ENCODE measurements at regions not wholly inside any gene's neighbourhood (a gene's known extent, or its start where the extent isn't known, plus 50 kb on each side); places are given as distances from the start of the nearest gene placed in this dataset.

- no peak for DNase-seq
Observed at GRCh38 chr4:65983061-65983460, 312.8 kb upstream of the EPHA5 start.

DNA sequence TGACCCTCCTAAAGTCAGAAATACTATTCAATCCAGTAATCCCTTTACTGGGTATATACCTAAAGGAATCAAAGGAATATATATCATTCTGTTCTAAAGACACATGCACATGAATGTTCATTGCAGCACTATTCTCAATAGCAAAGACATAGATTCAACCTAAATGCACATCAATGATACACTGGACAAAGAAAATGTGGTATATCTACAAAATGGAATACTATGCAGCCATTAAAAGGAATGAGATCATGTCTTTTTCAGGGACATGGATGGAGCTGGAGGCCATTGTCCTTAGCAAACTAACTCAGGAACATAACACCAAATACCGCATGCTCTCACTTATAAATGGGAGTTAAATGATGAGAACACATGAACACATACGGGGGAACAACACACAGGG, 306.0 kb upstream of the EPHA5 start:
- no peak for DNase-seq

DNA sequence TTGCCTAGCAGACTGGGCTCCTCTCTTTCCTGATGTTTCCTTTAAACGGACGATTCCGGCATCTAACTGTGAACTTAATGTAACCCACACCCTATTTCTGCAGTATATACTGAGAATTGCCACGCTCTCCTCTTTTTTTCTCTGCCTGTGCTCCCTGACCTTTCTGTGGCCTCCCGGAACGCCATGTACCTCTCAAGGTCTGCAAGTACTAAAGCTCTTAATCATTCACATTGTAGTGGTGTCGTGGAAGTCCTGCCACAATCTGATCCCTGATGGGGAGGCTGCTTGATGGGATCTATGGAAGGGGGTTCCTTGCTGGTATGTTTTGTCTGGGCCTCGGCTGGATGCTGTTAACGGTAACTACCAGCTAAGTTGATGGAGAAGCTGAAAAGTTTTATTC, 302.9 kb upstream of the EPHA5 start:
- no peak for DNase-seq

- no peak for DNase-seq
Observed at GRCh38 chr4:65971686-65972085, 301.4 kb upstream of the EPHA5 start.

DNA sequence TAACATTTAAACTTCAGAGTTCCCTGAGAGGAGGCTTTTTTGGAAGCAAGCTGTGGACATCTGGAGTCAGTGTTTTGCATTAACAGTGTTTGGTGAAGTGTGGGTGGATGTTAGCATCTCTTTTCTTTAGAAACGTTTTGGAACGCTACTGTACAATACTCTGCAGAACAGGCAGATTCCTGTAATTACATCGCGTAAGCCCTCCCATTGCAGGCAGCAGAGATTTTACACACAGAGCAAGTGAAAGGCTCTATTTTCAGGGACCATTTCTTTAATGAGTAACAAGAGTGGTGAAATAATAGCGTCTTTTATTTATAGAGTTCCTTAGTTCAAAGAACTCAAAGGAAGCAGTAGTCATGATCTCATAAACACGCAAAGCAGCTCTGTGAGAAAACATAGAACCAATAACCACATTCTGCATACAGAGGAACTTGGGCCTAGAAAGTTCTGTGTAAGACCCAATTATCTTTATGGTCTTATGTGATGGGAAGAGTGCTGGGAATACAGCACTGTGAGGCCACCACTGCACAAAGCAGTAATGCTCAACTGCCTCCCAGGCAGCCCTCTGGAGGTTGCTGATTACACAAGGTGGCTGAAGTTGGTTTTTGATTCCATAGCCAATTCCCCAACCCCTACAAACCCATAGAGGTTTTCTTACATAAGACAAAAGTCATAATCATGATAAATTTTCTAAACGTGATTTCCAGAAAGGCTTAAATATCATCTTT, 298.7 kb upstream of the EPHA5 start:
- no peak for DNase-seq

- DNase-seq, result no peak
Observed at GRCh38 chr4:65960751-65961150, 290.5 kb upstream of the EPHA5 start.

DNA sequence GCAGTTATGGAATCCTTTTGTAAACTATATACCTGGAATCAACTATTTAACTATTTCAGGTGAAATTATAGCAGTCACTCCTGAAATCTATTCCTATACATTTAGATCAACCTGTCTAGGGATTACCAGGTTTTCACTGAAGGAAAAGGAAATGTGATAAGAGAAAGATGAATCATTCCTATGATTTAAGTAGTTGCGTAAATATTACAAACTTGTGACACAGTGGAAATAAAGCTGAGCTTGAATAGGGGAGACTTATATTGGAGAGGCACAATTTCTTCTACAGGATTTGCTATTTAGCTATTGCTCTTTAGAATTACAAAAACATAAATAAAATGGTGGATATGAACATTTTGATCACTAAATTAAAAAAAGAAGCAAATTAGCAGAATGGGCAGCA, 284.1 kb upstream of the EPHA5 start:
- DNase-seq, result no peak

DNA sequence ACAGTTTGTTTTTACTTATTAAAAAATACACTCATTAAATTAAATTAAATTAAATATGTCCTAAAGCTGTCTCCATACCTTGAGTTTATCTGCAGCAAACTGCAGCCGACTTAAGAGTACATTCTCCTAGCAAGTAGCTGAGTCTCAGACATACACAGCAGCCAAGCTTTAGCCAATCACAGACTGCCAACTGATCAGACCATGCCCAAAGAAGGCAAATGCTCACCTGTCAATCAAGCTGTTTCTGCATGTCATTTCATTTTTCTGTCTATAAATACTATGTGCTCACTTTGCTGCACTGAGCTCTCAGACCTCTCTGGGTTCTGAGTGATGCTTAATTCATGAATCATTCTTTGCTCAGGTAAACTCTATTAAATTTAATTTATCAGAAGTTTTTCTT, 280.9 kb upstream of the EPHA5 start:
- DNase-seq, result no peak

DNA sequence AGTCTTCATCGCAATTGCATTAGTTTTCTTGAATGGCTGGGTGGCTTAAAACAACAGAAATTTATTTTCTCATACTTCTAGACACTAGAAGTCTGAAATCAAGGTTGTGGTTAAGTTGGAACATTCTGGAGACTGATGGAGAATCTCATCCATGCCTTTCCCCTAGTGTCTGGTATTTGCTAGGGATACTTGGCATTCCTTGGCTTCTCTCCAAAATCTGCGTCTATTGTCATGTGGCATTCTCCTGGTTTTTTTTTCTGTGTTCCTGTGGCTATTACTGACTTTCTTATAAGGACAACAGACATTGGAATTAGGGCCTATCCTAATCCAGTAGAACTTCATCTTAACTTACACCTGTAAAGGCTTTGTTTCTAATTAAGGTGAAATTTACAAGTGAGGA, 272.8 kb upstream of the EPHA5 start:
- DNase-seq, result no peak

GRCh38 chr4:65924843-65925242, 254.6 kb upstream of the EPHA5 start:
- DNase-seq, result no peak

DNA sequence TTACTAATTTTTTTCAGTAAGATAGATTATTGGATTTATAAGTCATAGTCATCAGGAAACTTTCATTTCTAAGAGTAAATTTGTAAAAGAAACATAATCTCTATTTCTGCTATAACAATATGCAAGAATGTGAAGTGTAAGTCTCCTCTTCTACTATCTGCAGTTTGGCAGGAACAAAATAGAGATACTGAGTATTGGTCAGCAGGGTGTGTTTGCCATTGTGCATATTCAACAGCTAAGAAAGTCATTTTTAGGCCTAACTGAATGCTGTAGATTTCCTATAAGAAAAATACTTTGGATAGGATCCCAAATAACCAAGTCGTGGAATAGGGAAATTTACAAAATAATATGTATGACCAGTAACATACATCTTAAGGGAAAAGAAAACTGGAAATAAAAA, 253.3 kb upstream of the EPHA5 start:
- no peak for DNase-seq

GRCh38 chr4:65921180-65921579, 250.9 kb upstream of the EPHA5 start:
- no peak for DNase-seq

- DNase-seq, result no peak
Observed at GRCh38 chr4:65918872-65919271, 248.6 kb upstream of the EPHA5 start.

DNA sequence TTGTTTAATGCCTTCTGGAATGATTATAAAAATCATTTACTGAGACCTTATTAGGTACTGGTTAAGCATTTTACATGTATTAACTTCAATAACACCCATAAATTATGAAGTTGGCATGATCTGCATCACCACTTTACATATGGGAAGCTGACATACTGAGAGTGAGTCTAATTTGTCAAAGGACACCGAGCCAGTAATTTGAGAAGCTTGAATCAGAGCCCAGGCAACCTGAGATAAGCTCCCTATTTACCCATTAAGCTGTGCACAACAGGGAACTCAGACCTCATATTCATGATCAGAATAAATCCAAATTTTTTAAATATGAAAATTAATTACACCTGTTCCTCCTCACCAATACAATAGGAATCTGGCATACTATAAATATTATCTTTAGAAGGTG, 247.9 kb upstream of the EPHA5 start:
- DNase-seq, result no peak

DNA sequence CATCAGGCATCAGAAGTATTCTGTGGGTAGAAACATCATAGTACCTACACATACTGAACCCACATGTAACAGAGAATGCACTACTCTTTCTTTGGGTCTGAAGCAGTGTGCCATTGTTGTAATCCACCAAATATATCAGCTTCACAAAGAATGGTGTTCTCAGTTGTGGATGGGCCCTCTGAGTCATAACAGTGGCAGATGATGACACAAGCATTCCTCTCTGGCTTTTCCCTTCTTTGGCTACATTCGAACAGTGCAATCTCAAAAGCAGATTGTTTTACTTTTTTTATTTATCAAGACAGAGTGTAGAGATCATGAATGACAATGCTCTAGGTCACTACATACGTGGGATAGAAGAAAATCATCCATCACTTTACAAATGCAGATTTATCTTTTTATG, 247.2 kb upstream of the EPHA5 start:
- no peak for DNase-seq

DNA sequence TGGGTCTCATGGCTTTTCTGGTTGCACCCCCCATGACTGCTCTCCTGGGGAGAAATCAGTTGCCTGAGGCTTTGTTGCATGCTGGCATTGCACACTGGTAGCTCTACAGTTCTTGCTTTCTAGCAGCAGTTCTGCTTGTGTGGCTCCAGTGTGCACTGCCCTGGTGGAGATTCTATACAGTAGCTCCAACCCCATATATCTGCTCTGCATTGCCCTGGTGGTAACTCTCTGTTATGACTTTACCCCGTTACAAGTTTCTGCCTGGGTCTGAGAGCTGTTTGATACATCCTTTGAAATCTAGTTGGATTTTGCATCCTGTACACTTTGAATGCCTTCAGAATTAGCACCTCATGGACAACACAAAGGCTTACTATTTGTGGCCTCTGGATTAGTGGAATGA, 241.4 kb upstream of the EPHA5 start:
- DNase-seq, result no peak

GRCh38 chr4:65893957-65894755, 223.9 kb upstream of the EPHA5 start:
- no peak for DNase-seq

DNA sequence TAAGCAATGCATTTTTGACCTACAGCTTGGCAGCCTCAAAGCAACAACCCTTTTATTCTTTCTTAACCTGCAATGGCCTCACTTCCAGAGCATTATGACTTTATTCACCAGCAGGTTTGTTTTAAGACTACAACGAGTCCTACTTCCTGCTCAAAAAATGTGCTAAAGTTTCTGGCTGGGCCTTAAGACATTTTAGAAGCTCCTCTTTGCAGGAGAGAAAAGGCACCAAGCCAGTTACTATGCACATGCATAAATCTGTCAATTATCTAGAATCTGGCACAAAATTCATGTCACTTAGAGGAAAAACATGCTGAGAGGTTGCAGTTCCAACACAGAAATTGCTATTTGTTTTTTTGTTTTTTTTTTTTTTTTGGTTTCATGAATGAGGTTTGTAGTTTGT, 223.0 kb upstream of the EPHA5 start:
- DNase-seq, result no peak

GRCh38 chr4:65880594-65880993, 210.3 kb upstream of the EPHA5 start:
- DNase-seq, result no peak

GRCh38 chr4:65868096-65868824, 198.0 kb upstream of the EPHA5 start:
- no peak for DNase-seq

GRCh38 chr4:65865489-65865888, 195.2 kb upstream of the EPHA5 start:
- no peak for DNase-seq

- DNase-seq, result no peak
Observed at GRCh38 chr4:65861993-65862392, 191.7 kb upstream of the EPHA5 start.

- DNase-seq, result no peak
Observed at GRCh38 chr4:65845199-65845773, 175.0 kb upstream of the EPHA5 start.
